OCI-LY7 (cell line): ENCODE measurements at regions not wholly inside any gene's neighbourhood (a gene's known extent, or its start where the extent isn't known, plus 50 kb on each side); places are given as distances from the start of the nearest gene placed in this dataset.

Experiments
- EZH2phosphoT487 ChIP-seq: fragments of 200-600 bp; sonication (generic); IDR thresholded peaks from 2 replicates; pipeline ENCODE4 v1.6.1; 2018; ENCODE audit warnings: low read depth, borderline replicate concordance, mild to moderate bottlenecking, mixed run types, antibody characterized with exemption, low read length, moderate library complexity, mixed read lengths
- TF ChIP-seq, protein P1 (sequence below): fragments of 200-600 bp; sonication (generic); conservative IDR thresholded peaks from 2 replicates; pipeline ENCODE4 v1.5.1; 2014; ENCODE audit warnings: mild to moderate bottlenecking, antibody characterized with exemption, low read length, moderate library complexity, mixed read lengths

GRCh38 chr10:59508296-59508695 lies 145.9 kb upstream of the FAM13C start:
- TF ChIP-seq, protein P1, sequence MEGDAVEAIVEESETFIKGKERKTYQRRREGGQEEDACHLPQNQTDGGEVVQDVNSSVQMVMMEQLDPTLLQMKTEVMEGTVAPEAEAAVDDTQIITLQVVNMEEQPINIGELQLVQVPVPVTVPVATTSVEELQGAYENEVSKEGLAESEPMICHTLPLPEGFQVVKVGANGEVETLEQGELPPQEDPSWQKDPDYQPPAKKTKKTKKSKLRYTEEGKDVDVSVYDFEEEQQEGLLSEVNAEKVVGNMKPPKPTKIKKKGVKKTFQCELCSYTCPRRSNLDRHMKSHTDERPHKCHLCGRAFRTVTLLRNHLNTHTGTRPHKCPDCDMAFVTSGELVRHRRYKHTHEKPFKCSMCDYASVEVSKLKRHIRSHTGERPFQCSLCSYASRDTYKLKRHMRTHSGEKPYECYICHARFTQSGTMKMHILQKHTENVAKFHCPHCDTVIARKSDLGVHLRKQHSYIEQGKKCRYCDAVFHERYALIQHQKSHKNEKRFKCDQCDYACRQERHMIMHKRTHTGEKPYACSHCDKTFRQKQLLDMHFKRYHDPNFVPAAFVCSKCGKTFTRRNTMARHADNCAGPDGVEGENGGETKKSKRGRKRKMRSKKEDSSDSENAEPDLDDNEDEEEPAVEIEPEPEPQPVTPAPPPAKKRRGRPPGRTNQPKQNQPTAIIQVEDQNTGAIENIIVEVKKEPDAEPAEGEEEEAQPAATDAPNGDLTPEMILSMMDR: no peak
- TF ChIP-seq EZH2phosphoT487: no peak
